GM19035 (cell line): ENCODE measurements at regions not wholly inside any gene's neighbourhood (a gene's known extent, or its start where the extent isn't known, plus 50 kb on each side); places are given as distances from the start of the nearest gene placed in this dataset.

ENCODE experiments used
- ATAC-seq: cut with Tn5 transposase; IDR thresholded peaks from one replicate; pipeline ENCODE4 v1.9.1; 2021; ENCODE audit not compliant: unreplicated experiment

- no peak for ATAC-seq
Observed at GRCh38 chr2:6443061-6443823, 422.5 kb downstream of the CMPK2 start.

GRCh38 chr2:6444514-6444913 is 421.2 kb downstream of the CMPK2 start:
- no peak for ATAC-seq

- no peak for ATAC-seq
Observed at GRCh38 chr2:6445156-6445555, 420.6 kb downstream of the CMPK2 start.

DNA sequence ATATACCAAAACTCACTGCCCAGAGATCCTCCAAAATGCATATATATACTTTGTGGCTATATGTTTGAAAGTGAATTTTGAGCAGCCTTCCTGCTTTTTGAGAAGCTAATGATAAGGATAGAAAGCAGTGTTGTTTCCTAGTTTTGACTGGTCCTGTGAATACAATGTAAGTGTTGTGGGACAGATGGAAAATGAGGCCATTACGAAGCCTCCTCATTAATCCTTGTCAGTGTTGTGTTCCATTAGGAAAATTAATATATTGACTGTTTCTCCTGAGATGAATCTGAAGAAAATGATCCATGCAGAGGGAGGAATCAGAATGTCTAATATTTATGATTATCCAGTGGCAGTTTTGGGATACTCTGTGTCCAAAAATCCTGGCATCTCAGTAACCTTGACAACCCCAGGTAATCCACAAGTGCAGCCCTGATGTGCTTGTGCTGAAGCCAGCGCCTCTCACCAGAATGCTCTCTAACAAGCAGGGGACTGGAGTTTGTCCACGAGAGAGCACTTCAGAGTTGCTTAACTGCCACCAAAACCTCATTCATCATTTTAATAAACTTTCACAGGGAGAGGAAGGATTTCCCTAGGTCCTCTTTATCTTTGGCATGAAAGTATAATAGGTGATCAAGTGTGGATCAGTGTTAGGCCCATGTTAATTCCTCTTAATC is 418.6 kb downstream of the CMPK2 start:
- ATAC-seq = no peak

DNA sequence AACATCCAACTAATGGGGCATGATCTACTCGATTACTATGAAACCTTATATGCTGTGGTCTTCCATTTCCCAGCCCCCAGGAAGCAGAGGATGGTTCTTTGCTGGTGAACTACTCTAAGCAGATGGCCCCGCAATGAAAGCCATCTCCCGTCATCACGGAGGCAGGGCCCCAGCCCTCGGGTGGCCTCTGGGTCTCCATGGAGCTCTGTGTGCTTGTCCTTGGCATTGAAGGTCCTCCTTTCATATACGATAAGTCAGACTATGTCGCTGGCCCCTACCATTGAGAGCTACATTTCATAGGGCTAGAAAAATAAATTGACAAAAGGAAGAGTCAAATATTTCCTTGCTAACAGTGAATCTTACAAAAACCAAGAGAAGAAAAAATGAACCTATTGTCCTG is 416.8 kb downstream of the CMPK2 start:
- ATAC-seq = no peak

GRCh38 chr2:6449343-6449742 is 416.4 kb downstream of the CMPK2 start:
- no peak for ATAC-seq

DNA sequence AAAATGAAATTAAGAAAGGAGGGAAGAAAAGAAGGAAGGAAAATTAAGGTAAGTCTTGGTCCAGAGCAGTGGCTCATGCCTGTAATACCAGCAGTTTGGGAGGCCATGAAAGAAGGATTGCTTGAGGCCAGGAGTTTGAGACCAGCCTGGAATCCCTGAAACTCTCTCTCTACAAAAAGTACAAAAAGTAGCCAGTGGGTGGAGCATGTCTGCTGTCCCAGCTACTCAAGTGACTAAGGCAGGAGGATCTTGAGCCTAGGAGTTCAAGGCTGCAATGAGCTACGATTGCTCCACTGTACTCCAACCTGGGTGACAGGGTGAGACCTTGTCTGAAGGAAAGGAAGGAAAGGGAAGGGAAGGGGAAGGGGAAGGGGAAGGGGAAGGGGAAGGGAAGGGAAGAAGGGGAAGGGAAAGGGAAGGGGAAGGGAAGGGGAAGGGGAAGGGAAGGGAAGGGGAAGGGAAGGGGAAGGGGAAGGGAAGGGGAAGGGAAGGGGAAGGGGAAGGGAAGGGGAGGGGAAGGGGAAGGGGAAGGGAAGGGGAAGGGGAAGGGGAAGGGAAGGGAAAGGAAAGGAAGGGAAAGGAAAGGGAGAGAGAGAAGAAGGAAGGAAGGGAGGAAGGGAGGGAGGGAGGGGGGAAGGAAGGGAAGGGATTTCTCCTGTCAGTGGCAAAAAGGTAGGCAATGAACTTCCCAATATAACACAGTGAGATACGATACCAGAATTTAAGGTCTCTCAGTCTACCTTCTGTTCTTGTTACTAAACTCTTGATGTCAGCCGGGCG is 412.8 kb downstream of the CMPK2 start:
- no peak for ATAC-seq

DNA sequence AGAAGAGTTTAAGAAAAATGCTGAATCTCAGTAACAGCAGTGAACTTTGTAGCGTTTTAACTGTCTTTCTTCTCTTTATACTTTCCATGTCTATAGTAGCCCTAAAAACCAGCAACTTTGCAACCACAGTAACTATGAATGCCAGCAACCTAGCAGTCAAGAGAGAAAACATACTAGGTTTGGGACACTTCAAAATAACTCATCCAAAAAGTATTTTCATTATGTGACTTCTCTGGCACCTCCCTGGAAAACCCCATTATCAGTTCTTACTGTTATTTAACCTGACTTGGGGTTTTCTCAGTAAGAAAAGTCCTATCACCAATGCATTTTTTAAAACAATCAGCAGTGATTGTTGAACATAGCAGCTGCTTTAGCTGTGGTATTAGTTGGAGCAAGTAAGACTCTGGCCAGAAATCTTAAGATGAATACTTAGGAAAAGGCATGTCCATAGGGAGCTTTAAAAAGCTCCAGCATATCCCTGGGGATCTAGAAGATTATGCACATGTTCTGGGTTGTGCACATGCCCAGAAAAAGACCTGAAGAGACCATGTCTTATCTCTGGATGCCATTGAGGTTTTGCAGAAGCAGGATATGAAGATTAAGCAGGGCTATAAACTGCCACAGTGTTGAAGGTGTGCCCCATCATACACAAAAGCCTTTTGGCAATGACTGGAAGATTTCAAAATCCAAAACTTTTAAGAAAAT is 411.3 kb downstream of the CMPK2 start:
- no peak for ATAC-seq

DNA sequence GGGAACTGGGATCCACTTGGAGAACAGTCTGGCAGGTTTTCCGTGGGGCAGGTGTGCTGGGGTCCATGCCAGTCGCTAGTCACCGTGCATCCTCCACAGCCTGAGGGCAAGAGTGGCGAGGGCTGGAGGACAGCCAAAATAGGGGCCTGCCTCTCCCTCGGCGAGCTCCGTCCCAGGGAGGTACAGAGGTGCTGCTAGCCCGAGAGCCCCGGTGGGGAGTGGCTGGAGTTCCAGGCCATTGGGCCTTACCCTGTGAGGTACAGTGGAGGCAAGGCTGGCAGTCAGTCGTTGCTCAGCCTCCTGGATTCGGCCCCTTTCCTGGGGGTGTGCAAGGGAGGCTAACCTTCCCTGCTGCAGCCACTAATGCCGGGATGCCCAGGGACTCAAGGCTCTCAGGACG is 406.6 kb downstream of the CMPK2 start:
- no peak for ATAC-seq

DNA sequence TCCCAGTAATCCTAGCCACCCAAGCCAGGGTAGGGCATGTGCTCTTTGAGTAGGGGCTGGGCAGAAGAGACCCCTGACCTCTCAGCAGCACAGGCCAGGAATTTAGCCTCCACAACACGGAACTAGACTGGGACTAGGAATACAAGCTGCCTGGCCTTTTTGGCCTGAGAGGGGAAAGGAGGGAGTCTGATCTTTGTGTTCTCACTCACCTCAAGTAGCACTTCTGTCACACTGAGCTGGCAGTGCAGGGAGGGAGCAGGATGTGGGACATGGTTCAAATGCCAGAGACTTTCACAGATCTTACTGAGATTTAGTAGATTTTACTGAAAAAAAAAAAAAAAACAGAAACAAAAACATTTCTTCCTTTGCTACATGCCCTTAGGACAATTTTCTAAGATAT is 395.2 kb downstream of the CMPK2 start:
- ATAC-seq = no peak

- ATAC-seq = no peak
Observed at GRCh38 chr2:6471419-6471818, 394.3 kb downstream of the CMPK2 start.

- no peak for ATAC-seq
Observed at GRCh38 chr2:6474161-6475140, 391.3 kb downstream of the CMPK2 start.

DNA sequence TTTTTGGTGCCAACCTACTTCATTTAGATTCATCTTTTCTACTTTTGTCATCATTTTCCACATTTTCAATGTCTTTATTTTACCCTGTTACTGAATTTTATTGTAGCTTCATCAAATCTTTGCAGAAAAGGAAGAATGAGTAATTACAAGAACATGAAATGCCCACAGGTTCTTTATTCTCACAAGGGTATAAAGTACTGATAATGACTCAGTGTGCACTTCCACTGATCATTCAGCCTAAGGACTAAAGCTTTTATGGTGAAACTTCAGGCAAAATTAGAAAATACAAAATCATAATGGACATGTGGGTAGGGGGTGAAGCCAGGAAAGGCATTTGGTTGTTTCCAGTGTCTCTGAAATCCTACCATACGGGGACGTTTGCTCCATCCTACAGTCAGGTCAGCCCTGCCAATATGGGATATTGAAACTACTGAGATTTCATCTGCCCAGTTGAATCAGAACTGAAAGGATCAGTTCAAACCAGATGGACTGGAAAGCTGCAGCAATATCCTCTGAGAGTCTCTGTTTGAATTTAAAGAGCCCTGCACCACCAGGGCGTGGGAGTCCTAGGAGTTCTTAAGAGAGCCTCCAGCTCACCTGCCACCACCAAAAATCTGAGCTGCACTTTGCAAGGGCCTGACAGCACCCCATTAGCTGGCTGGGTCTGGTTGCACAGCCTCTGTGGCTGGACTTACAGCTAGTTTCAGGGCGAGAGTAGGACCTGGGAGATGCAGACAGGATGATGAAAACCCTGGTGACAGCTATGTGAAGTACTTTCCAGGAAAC is 390.4 kb downstream of the CMPK2 start:
- ATAC-seq = no peak

- ATAC-seq = no peak
Observed at GRCh38 chr2:6480514-6480913, 385.2 kb downstream of the CMPK2 start.

- no peak for ATAC-seq
Observed at GRCh38 chr2:6482256-6482655, 383.5 kb downstream of the CMPK2 start.

- no peak for ATAC-seq
Observed at GRCh38 chr2:6487765-6488164, 377.9 kb downstream of the CMPK2 start.

DNA sequence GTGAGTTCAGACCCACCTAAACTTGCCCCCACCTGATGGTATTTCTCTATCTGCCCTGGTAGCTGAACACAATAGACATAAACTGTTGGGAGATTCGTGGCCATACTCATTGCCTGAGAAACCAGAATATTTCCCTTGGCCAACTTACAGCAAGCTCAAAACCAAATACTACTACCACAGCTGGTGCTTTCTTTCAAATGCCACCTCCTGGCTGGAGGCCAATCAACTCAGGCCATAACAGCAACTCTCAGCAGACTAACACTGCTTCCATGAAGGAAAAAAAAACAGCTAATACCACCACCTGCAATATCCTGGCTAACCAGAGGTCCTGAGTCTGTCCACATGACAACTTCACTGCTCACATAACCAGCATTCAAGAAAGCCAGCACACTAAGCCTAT is 373.1 kb downstream of the CMPK2 start:
- ATAC-seq = no peak

DNA sequence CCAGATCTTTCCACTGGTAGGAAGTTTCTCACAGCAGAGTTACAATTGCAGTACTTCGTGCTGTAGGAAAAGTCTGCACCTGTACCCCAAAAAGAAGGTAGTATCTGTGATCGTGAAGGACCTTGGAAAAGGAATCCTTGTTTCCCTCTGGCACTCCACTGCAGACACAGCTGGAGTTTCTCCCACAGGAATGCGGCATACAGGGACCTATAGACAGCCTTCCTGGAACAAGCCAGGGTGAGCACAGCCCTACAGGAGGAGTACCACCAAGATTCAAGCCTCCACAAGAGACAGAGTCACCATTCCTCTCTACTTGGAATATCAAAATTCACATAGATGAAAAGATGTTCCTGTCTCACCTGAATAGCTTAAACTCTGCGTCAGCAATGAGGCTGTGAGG is 372.4 kb downstream of the CMPK2 start:
- no peak for ATAC-seq

DNA sequence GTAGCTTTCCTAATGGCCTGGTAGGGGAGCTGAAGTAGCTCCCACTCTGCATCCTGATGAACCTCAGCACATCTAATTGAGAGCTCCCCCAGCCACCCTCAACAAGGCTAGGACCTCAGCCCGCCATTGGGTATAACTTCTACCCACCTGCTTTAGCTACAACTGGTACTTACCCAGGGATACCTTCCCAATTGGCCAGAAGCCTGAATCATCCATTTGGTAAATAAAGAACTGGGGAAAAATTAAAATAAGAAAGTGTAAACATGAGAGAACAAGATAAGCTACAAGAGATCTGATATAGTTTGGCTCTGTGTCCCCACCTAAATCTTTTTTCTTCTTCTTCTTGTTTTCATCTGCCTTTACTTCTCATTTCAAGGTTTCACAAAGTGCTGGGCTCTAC is 372.0 kb downstream of the CMPK2 start:
- ATAC-seq = no peak
